ENCODE measurements at regions not wholly inside any gene's neighbourhood (a gene's known extent, or its start where the extent isn't known, plus 50 kb on each side); places are given as distances from the start of the nearest gene placed in this dataset.

GRCh38 chr12:107478881-107479280 lies 206.7 kb upstream of the PWP1 start:
- intact Hi-C loops (cut with micrococcal nuclease; ENCODE audit: unreplicated experiment): no loop called here
- TF ChIP-seq EZH2 (IDR thresholded peaks at IDR 0.05; ENCODE audit: borderline replicate concordance, low read depth, low read length, poor library complexity, severe bottlenecking) (no peak), CTCF (conservative IDR thresholded peaks at IDR 0.05; ENCODE audit: low read depth, low read length) (no peak)
- Histone ChIP-seq H3K27me3 (replicated peaks; ENCODE audit: insufficient read depth, low read depth, low read length, poor library complexity) (no peaks in the 10 kb centered on the region), H3K9me3 (ENCODE audit: low read depth, low read length, poor library complexity, severe bottlenecking) (no peaks in the 10 kb centered on the region), H3K4me1 (ENCODE audit: insufficient read depth, low read length, poor library complexity, severe bottlenecking) (no peaks in the 10 kb centered on the region), H3K36me3 (ENCODE audit: insufficient read depth, low read length, poor library complexity, severe bottlenecking) (no peaks in the 10 kb centered on the region), H3K4me3 (ENCODE audit: low read depth, low read length, poor library complexity, severe bottlenecking) (no peak overlapping the region), H3K27ac (ENCODE audit: low read depth, low read length, poor library complexity, severe bottlenecking) (no peak overlapping the region)
- DNase-seq (ENCODE audit: low spot score): no peak
- POLR2A ChIA-PET (ENCODE audit: low non-redundant PET): no interaction called here
- no TSS peak for BruUV-seq (replicated peaks)
- CTCF ChIA-PET: no interaction called here

- H3K27ac ChIP-seq (ENCODE audit: low read depth, low read length, poor library complexity, severe bottlenecking): no peak overlapping the region
- H3K27me3 ChIP-seq (replicated peaks; ENCODE audit: insufficient read depth, low read depth, low read length, poor library complexity): no peaks in the 10 kb centered on the region
- H3K4me1 ChIP-seq (ENCODE audit: insufficient read depth, low read length, poor library complexity, severe bottlenecking): no peaks in the 10 kb centered on the region
- BruUV-seq (replicated peaks): no TSS peak
- H3K9me3 ChIP-seq (ENCODE audit: low read depth, low read length, poor library complexity, severe bottlenecking): no peaks in the 10 kb centered on the region
- intact Hi-C loops (cut with micrococcal nuclease; ENCODE audit: unreplicated experiment): no loop called here
- POLR2A ChIA-PET (ENCODE audit: low non-redundant PET): interaction anchor here (0.6 kb wide), 1 partner anchor 474 kb away, joined by 3 read pairs; no protein-coding TSS in a partner anchor
- CTCF ChIA-PET: no interaction called here
- no peak overlapping the region for H3K4me3 ChIP-seq (ENCODE audit: low read depth, low read length, poor library complexity, severe bottlenecking)
- no peaks in the 10 kb centered on the region for H3K36me3 ChIP-seq (ENCODE audit: insufficient read depth, low read length, poor library complexity, severe bottlenecking)
- no peak for DNase-seq (ENCODE audit: low spot score)
- TF ChIP-seq EZH2 (IDR thresholded peaks at IDR 0.05; ENCODE audit: borderline replicate concordance, low read depth, low read length, poor library complexity, severe bottlenecking) (no peak), CTCF (conservative IDR thresholded peaks at IDR 0.05; ENCODE audit: low read depth, low read length) (no peak)
These were observed 204.6 kb upstream of the PWP1 start for GRCh38 chr12:107480836-107481608.

- BruUV-seq (replicated peaks): no TSS peak
- Histone ChIP-seq H3K4me3 (ENCODE audit: low read depth, low read length, poor library complexity, severe bottlenecking) (no peak overlapping the region), H3K4me1 (ENCODE audit: insufficient read depth, low read length, poor library complexity, severe bottlenecking) (no peaks in the 10 kb centered on the region), H3K27ac (ENCODE audit: low read depth, low read length, poor library complexity, severe bottlenecking) (no peak overlapping the region), H3K27me3 (replicated peaks; ENCODE audit: insufficient read depth, low read depth, low read length, poor library complexity) (no peaks in the 10 kb centered on the region), H3K36me3 (ENCODE audit: insufficient read depth, low read length, poor library complexity, severe bottlenecking) (no peaks in the 10 kb centered on the region), H3K9me3 (ENCODE audit: low read depth, low read length, poor library complexity, severe bottlenecking) (no peaks in the 10 kb centered on the region)
- CTCF ChIA-PET: no interaction called here
- no peak for DNase-seq (ENCODE audit: low spot score)
- intact Hi-C loops (cut with micrococcal nuclease; ENCODE audit: unreplicated experiment): no loop called here
- TF ChIP-seq CTCF (conservative IDR thresholded peaks at IDR 0.05; ENCODE audit: low read depth, low read length): no peak
- TF ChIP-seq EZH2 (IDR thresholded peaks at IDR 0.05; ENCODE audit: borderline replicate concordance, low read depth, low read length, poor library complexity, severe bottlenecking): no peak
- POLR2A ChIA-PET (ENCODE audit: low non-redundant PET): no interaction called here
These were observed 201.4 kb upstream of the PWP1 start for GRCh38 chr12:107484230-107484629.
